Type B pancreatic cell (in vitro differentiated cells): ENCODE measurements at regions not wholly inside any gene's neighbourhood (a gene's known extent, or its start where the extent isn't known, plus 50 kb on each side); places are given as distances from the start of the nearest gene placed in this dataset.

ENCODE experiments used
- DNase-seq: peaks from one replicate; pipeline ENCODE4 v3.0.0; 2021; ENCODE audit warnings: mixed read lengths; ENCODE audit not compliant: unreplicated experiment; ENCODE audit errors: extremely low spot score
- H3K27ac Mint-ChIP-seq: 2 replicates; pipeline ENCODE4 v1.8.0; 2021; ENCODE audit warnings: mild to moderate bottlenecking, mixed read lengths
- H3K27me3 Mint-ChIP-seq: 2 replicates; pipeline ENCODE4 v1.8.0; 2021; ENCODE audit warnings: mixed read lengths
- H3K36me3 Mint-ChIP-seq: 2 replicates; pipeline ENCODE4 v1.8.0; 2021; ENCODE audit warnings: mixed read lengths
- H3K4me1 Mint-ChIP-seq: one replicate; pipeline ENCODE4 v1.8.0; 2021; ENCODE audit warnings: mixed read lengths; ENCODE audit not compliant: unreplicated experiment
- H3K4me3 Mint-ChIP-seq: 2 replicates; pipeline ENCODE4 v1.8.0; 2021; ENCODE audit warnings: mild to moderate bottlenecking, mixed read lengths
- H3K9me3 Mint-ChIP-seq: 2 replicates; pipeline ENCODE4 v1.8.0; 2021; ENCODE audit warnings: mixed read lengths
- TF ChIP-seq, protein P1 (sequence below): fragments of 200-600 bp; sonication (generic); conservative IDR thresholded peaks from 2 replicates; pipeline ENCODE4 v1.5.0; 2021; ENCODE audit warnings: antibody characterized with exemption, mild to moderate bottlenecking

DNA sequence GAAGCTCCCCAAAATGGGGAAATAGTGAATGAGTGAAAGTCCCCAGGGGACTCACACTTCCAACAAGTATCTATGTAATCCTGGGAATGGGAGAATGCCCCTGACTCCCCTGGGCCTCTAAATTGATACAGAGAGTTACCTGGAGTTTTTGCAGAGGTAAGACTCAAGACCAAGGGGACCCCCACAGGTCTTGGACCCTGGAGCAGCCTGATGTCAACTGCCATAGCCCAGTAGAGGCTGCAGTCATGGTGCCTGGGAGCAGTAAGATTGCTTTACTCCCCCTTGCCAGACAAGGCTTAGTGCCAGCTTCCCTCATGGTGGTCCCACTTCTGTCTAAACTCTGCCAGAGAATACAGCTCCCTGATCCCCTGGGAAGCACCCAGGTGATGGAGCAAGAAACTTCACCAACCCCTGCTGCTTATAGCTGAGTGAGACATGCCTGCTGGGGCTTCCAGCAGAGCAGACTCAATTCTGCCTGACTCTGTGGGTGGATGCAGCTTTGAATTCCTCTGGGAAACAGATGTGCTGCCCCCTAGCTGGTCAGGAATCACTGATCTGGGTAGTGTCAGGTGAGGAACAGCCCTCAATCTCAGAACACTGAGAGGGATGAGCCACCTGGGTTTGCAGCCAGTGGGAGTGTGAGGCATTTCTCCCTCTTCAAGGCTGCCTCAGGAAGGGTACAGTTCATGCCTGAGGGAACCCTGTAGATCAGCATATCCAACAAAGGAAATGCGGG is 485.9 kb downstream of the NSUN3 start:
- no peak overlapping the region for H3K27ac Mint-ChIP-seq
- TF ChIP-seq, protein P1, sequence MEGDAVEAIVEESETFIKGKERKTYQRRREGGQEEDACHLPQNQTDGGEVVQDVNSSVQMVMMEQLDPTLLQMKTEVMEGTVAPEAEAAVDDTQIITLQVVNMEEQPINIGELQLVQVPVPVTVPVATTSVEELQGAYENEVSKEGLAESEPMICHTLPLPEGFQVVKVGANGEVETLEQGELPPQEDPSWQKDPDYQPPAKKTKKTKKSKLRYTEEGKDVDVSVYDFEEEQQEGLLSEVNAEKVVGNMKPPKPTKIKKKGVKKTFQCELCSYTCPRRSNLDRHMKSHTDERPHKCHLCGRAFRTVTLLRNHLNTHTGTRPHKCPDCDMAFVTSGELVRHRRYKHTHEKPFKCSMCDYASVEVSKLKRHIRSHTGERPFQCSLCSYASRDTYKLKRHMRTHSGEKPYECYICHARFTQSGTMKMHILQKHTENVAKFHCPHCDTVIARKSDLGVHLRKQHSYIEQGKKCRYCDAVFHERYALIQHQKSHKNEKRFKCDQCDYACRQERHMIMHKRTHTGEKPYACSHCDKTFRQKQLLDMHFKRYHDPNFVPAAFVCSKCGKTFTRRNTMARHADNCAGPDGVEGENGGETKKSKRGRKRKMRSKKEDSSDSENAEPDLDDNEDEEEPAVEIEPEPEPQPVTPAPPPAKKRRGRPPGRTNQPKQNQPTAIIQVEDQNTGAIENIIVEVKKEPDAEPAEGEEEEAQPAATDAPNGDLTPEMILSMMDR, result no peak
- peaks cover 9% of the 10 kb centered on the region for H3K4me1 Mint-ChIP-seq
- no peaks in the 10 kb centered on the region for H3K27me3 Mint-ChIP-seq
- no peak for DNase-seq
- H3K4me3 Mint-ChIP-seq, result no peak overlapping the region
- H3K9me3 Mint-ChIP-seq, result peaks cover 14% of the 10 kb centered on the region
- no peaks in the 10 kb centered on the region for H3K36me3 Mint-ChIP-seq

DNA sequence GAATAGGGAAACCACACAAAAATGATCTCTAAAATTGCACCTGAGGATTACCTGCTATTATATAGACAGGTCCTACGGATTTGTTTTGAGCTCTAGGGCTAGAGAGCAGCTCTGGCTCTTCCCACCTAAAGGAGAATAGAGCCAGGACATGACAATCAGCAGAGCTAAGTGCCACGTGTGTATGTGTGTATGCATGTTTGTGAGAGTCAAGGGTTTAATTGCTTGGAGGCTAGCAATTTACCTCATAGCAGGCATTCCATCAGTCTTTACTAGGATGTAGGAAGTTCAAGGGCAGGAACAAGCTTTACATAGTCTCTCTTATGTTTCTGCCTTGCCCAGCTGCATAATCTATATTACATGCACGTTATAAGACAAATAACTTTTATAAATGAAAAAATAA is 498.2 kb downstream of the NSUN3 start:
- Mint-ChIP-seq H3K27ac (no peak overlapping the region), H3K4me3 (no peak overlapping the region), H3K27me3 (no peaks in the 10 kb centered on the region), H3K36me3 (no peaks in the 10 kb centered on the region), H3K4me1 (no peaks in the 10 kb centered on the region), H3K9me3 (peaks cover 4% of the 10 kb centered on the region)
- TF ChIP-seq, protein P1, result no peak
- DNase-seq, result no peak

DNA sequence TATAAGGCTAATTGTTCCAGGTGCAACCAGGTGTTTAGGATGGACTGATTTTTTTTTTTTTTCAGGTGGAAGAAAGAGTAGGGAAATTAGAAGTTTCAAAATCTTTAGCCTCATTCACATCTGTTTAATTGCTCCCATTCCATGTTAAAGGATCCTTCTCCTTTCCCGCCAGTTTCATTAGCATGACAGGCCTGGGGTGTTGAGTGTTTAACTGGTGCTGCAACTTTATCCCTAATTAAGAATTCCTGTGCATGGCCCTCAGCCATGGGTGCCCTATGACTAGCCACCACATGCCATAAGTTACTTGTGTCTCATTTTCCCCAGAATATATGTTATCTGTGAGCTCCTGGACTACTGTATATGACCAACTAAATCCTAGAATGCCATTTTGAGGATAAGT is 501.4 kb downstream of the NSUN3 start:
- Mint-ChIP-seq H3K36me3 (no peaks in the 10 kb centered on the region), H3K27ac (no peak overlapping the region), H3K4me1 (no peaks in the 10 kb centered on the region), H3K9me3 (peaks cover 7% of the 10 kb centered on the region), H3K27me3 (no peaks in the 10 kb centered on the region), H3K4me3 (no peak overlapping the region)
- DNase-seq, result no peak
- TF ChIP-seq, protein P1, result no peak

DNA sequence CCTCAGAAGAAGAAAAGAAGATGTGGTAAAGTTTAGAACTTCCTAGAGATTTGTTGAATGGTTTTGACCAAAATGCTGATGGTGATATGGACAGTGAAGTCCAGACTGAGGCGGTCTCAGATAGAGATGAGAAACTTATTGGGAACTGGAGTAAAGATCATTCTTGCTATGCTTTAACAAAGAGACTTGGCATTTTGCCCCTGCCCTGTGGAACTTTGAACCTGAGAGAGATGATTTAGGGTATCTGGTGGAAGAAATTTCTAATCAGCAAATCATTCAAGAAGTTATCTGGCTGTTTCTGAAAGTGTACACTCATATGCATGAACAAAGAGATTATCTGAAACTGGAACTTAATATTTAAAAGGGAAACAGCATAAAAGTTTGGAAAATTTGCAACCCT is 505.2 kb downstream of the NSUN3 start:
- Mint-ChIP-seq H3K9me3 (peaks cover 7% of the 10 kb centered on the region), H3K27me3 (no peaks in the 10 kb centered on the region), H3K4me3 (no peak overlapping the region), H3K36me3 (no peaks in the 10 kb centered on the region), H3K27ac (no peak overlapping the region), H3K4me1 (no peaks in the 10 kb centered on the region)
- TF ChIP-seq, protein P1, result no peak
- DNase-seq, result no peak

DNA sequence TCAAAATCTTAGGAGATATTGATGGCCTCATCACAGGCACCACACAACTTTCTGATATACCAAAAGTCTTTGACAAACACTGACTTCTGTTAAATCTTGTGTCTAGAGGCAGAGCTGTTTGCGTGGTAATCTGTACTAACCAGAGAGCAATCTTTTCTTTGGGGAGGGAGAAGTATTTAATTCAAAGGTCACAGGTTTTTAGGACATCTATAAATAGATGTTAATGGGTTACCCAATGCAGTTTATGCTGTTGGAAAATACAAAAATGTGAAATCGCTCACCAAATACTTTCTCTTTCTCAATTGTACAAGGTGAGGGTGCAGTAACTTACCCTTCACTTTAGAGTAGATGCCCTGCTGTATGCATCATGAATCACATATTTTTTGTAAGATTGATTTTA is 510.5 kb downstream of the NSUN3 start:
- no peak overlapping the region for H3K4me3 Mint-ChIP-seq
- TF ChIP-seq, protein P1, result no peak
- peaks cover 4% of the 10 kb centered on the region for H3K9me3 Mint-ChIP-seq
- no peaks in the 10 kb centered on the region for H3K4me1 Mint-ChIP-seq
- no peaks in the 10 kb centered on the region for H3K27me3 Mint-ChIP-seq
- DNase-seq, result no peak
- no peak overlapping the region for H3K27ac Mint-ChIP-seq
- H3K36me3 Mint-ChIP-seq, result no peaks in the 10 kb centered on the region

DNA sequence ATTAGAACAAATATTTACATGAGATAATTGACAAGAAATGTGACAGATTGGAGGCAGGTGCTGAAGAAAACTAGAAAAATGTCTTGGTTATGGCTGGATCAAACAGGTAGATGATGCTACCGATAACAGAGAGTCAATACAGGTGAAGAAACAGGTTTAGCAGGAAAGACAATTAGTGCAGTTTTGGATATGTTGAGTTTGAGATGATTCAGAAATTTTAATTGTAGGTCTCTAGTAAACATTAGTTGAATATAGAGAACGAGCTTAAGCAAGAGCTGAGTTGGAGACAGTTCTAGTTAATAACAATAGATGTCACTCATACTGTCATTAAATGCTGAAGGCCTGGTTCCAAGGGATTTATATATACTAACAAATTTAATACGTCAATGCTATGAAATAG is 524.4 kb downstream of the NSUN3 start:
- Mint-ChIP-seq H3K36me3 (no peaks in the 10 kb centered on the region), H3K4me3 (no peak overlapping the region), H3K4me1 (no peaks in the 10 kb centered on the region), H3K27me3 (no peaks in the 10 kb centered on the region), H3K9me3 (no peaks in the 10 kb centered on the region), H3K27ac (no peak overlapping the region)
- TF ChIP-seq, protein P1, result no peak
- no peak for DNase-seq
